ENCODE measurements at regions not wholly inside any gene's neighbourhood (a gene's known extent, or its start where the extent isn't known, plus 50 kb on each side); places are given as distances from the start of the nearest gene placed in this dataset.

DNA sequence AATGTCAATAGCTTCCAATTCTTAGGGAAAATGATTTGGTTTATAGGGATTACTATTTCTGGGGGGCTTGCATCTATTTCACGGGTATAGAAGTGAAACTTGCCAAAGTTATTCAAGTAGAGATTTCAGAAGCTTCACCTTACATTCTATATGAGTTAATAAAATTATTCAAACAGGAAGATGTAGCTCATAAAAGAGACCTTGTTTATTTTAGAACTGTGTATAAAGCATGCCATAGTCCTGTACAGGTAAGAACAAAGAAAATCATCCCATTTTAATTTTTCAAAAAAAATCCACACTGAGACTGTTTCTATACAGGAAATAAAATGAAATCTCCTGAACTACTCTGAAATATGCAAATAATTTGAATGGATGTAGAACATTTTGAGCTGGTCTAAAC is 834.7 kb downstream of the TRHDE start:
- TF ChIP-seq TCF12 (IDR thresholded peaks at IDR 0.05; ENCODE audit: low read depth) (no peak), TEAD4 (IDR thresholded peaks at IDR 0.05) (no peak), CREB1 (IDR thresholded peaks at IDR 0.05; ENCODE audit: low read depth) (no peak), YY1 (IDR thresholded peaks at IDR 0.05; ENCODE audit: low read depth) (no peak), NFIC (IDR thresholded peaks at IDR 0.05) (no peak), EP300 (IDR thresholded peaks at IDR 0.05; ENCODE audit: borderline replicate concordance) (no peak), ZBTB7A (IDR thresholded peaks at IDR 0.05; ENCODE audit: low read depth) (no peak)

DNA sequence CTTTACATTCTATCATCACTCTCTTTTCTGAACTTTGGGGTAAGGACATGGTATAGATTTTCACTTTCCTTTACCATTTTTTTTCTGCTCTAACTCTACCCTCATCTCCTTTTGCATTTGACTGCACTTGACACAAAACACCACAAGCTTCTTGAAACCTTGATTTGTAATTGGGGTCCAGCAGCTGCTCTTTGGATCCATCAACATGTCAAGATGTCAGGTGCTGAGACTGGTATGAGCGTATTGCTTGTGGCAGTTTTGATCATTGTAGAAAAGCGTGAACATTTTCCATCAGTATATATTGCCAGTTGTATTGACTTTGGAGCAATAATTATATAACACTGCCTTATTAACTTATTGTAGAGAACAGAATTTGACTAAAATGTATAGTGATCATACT is 838.6 kb downstream of the TRHDE start:
- TF ChIP-seq TAF1 (IDR thresholded peaks at IDR 0.05; ENCODE audit: low read depth) (no peak), FOXM1 (IDR thresholded peaks at IDR 0.05; ENCODE audit: borderline replicate concordance, low read depth) (no peak), NFIC (IDR thresholded peaks at IDR 0.05) (no peak)

DNA sequence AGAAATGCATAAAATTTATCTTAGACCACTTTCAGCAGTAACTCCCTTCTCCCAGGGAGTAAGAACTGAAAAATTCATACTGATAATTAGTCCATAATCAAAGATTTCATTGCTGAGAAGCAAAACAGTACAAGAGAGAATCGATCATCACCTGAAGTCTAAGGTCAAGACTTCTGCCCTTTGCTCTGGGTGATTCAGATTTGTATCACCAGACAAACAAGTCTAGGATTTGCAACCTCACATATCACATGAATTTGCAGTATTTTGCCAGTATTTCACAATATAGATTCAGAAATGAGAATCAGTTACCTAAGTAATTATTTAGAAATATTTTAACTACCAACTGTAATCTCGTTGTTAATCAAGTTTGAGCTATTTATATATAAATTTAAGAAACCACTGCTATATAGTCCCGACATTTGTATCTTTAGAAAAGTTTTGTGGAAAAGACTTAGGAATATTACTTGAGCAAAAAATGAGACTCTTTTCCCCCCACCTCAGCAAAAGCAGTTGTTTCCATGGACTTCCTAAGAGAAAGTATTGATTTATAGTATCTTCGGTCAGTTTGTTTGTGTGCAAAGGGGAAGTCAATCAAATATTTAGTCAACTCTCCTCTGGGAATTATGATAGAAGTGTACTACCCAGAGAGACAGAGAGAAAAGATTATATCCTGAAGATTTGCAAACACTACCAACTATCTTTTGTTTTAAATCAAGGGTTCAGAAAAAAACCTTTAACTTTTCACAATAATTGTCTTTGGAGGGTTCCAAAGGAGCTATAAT is 840.1 kb downstream of the TRHDE start:
- no peak for TF ChIP-seq TEAD4 (IDR thresholded peaks at IDR 0.05)
- TF ChIP-seq, protein P1, sequence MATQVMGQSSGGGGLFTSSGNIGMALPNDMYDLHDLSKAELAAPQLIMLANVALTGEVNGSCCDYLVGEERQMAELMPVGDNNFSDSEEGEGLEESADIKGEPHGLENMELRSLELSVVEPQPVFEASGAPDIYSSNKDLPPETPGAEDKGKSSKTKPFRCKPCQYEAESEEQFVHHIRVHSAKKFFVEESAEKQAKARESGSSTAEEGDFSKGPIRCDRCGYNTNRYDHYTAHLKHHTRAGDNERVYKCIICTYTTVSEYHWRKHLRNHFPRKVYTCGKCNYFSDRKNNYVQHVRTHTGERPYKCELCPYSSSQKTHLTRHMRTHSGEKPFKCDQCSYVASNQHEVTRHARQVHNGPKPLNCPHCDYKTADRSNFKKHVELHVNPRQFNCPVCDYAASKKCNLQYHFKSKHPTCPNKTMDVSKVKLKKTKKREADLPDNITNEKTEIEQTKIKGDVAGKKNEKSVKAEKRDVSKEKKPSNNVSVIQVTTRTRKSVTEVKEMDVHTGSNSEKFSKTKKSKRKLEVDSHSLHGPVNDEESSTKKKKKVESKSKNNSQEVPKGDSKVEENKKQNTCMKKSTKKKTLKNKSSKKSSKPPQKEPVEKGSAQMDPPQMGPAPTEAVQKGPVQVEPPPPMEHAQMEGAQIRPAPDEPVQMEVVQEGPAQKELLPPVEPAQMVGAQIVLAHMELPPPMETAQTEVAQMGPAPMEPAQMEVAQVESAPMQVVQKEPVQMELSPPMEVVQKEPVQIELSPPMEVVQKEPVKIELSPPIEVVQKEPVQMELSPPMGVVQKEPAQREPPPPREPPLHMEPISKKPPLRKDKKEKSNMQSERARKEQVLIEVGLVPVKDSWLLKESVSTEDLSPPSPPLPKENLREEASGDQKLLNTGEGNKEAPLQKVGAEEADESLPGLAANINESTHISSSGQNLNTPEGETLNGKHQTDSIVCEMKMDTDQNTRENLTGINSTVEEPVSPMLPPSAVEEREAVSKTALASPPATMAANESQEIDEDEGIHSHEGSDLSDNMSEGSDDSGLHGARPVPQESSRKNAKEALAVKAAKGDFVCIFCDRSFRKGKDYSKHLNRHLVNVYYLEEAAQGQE (IDR thresholded peaks at IDR 0.05; ENCODE audit: low read depth), result no peak
- no peak for TF ChIP-seq CEBPB (IDR thresholded peaks at IDR 0.05)
- TF ChIP-seq NFIC (IDR thresholded peaks at IDR 0.05), result no peak
- no peak for TF ChIP-seq EGR1 (IDR thresholded peaks at IDR 0.05)
- TF ChIP-seq, protein P2, sequence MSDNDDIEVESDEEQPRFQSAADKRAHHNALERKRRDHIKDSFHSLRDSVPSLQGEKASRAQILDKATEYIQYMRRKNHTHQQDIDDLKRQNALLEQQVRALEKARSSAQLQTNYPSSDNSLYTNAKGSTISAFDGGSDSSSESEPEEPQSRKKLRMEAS (IDR thresholded peaks at IDR 0.05), result no peak
- no peak for TF ChIP-seq CREB1 (IDR thresholded peaks at IDR 0.05; ENCODE audit: low read depth)
- no peak for TF ChIP-seq EP300 (IDR thresholded peaks at IDR 0.05; ENCODE audit: borderline replicate concordance)
- TF ChIP-seq, protein P3, sequence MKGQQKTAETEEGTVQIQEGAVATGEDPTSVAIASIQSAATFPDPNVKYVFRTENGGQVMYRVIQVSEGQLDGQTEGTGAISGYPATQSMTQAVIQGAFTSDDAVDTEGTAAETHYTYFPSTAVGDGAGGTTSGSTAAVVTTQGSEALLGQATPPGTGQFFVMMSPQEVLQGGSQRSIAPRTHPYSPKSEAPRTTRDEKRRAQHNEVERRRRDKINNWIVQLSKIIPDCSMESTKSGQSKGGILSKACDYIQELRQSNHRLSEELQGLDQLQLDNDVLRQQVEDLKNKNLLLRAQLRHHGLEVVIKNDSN (IDR thresholded peaks at IDR 0.05), result no peak
- TF ChIP-seq ZBTB7A (IDR thresholded peaks at IDR 0.05; ENCODE audit: low read depth), result no peak
- TF ChIP-seq RAD21 (IDR thresholded peaks at IDR 0.05; ENCODE audit: low read depth), result no peak
- TF ChIP-seq YY1 (IDR thresholded peaks at IDR 0.05; ENCODE audit: low read depth), result no peak
- TF ChIP-seq TAF1 (IDR thresholded peaks at IDR 0.05; ENCODE audit: low read depth), result no peak
- no peak for TF ChIP-seq TCF12 (IDR thresholded peaks at IDR 0.05; ENCODE audit: low read depth)

DNA sequence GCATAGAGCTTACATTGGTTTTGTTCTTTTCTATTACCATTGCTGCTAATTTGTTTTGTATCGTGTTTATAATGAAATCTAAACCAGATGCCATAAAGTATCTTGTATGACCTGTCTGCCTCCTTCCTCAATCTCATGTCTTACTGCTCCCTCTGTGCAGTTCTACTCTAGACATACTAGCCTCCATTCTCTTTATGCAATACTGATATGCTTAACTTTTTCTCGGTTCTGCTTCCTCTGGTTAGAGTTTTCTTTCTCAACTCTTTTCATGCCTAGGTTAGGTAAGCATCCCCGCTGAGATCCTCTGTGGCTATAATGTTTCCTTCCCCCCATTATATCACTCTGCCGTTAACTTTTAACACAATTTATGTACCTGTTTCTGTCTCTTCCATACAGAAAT is 852.3 kb downstream of the TRHDE start:
- TF ChIP-seq TAF1 (IDR thresholded peaks at IDR 0.05; ENCODE audit: low read depth), result no peak
- TF ChIP-seq, protein P1 (IDR thresholded peaks at IDR 0.05; ENCODE audit: low read depth), result no peak
- no peak for TF ChIP-seq CREB1 (IDR thresholded peaks at IDR 0.05; ENCODE audit: low read depth)
- no peak for TF ChIP-seq ZBTB7A (IDR thresholded peaks at IDR 0.05; ENCODE audit: low read depth)
- no peak for TF ChIP-seq TCF12 (IDR thresholded peaks at IDR 0.05; ENCODE audit: low read depth)
- no peak for TF ChIP-seq FOXM1 (IDR thresholded peaks at IDR 0.05; ENCODE audit: borderline replicate concordance, low read depth)
- TF ChIP-seq, protein P3 (IDR thresholded peaks at IDR 0.05), result no peak
- TF ChIP-seq EP300 (IDR thresholded peaks at IDR 0.05; ENCODE audit: borderline replicate concordance), result no peak
- TF ChIP-seq RAD21 (IDR thresholded peaks at IDR 0.05; ENCODE audit: low read depth), result no peak
- no peak for TF ChIP-seq CEBPB (IDR thresholded peaks at IDR 0.05)
- no peak for TF ChIP-seq TEAD4 (IDR thresholded peaks at IDR 0.05)
- TF ChIP-seq EGR1 (IDR thresholded peaks at IDR 0.05), result no peak
- TF ChIP-seq NFIC (IDR thresholded peaks at IDR 0.05), result no peak
- TF ChIP-seq, protein P2 (IDR thresholded peaks at IDR 0.05), result no peak
- no peak for TF ChIP-seq YY1 (IDR thresholded peaks at IDR 0.05; ENCODE audit: low read depth)

DNA sequence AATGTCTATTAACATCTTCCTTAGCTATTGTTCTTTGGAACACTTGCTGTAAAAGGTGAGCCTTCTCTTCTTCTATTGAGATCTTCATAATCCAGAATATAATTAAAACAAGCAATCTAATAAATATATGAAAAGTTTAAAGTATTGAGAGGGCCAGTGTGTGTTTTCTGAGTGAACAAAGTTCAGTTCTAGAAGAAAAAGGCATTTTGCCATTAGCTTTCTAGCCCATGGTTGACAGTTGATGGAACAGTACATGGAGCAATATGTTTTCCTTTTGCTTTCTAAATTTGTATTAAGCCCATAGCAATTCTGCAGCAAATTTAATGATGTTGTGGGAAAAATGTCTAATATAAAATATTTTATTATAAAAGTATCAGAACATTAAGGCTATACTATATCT is 853.0 kb downstream of the TRHDE start:
- no peak for TF ChIP-seq TCF12 (IDR thresholded peaks at IDR 0.05; ENCODE audit: low read depth)
- no peak for TF ChIP-seq TEAD4 (IDR thresholded peaks at IDR 0.05)
- no peak for TF ChIP-seq CREB1 (IDR thresholded peaks at IDR 0.05; ENCODE audit: low read depth)
- TF ChIP-seq, protein P2 (IDR thresholded peaks at IDR 0.05), result no peak
- TF ChIP-seq EP300 (IDR thresholded peaks at IDR 0.05; ENCODE audit: borderline replicate concordance), result no peak
- no peak for TF ChIP-seq CEBPB (IDR thresholded peaks at IDR 0.05)
- TF ChIP-seq, protein P1 (IDR thresholded peaks at IDR 0.05; ENCODE audit: low read depth), result no peak
- TF ChIP-seq, protein P3 (IDR thresholded peaks at IDR 0.05), result no peak
- TF ChIP-seq ZBTB7A (IDR thresholded peaks at IDR 0.05; ENCODE audit: low read depth), result no peak
- TF ChIP-seq EGR1 (IDR thresholded peaks at IDR 0.05), result no peak
- no peak for TF ChIP-seq TAF1 (IDR thresholded peaks at IDR 0.05; ENCODE audit: low read depth)
- no peak for TF ChIP-seq YY1 (IDR thresholded peaks at IDR 0.05; ENCODE audit: low read depth)
- no peak for TF ChIP-seq FOXM1 (IDR thresholded peaks at IDR 0.05; ENCODE audit: borderline replicate concordance, low read depth)
- no peak for TF ChIP-seq NFIC (IDR thresholded peaks at IDR 0.05)

Data from Ishikawa (cell line).